ENCODE measurements at regions not wholly inside any gene's neighbourhood (a gene's known extent, or its start where the extent isn't known, plus 50 kb on each side); places are given as distances from the start of the nearest gene placed in this dataset.

DNA sequence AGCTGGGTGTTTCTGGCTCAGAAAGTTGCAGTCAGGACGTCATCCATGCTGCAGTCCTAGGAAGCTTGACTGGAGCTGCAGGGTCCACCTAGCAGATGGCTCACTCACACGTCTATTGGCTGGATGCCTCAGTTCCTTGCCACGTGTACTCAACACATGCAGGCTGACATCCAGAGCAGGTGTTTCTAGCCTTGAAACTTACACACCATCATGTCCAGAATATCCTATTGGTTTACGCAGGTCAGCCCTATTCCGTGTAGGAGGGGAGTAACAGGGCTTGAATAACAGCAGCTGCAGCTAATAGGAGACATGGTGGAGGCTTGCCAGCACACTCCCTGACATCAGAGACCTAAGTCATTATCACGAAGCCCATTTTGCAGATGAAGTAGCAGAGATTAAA, 473.5 kb downstream of the ACTL7B start:
- intact Hi-C loops (cut with micrococcal nuclease), result no loop called here
- no peaks in the 10 kb centered on the region for H3K27me3 Mint-ChIP-seq (ENCODE audit: insufficient read depth)
- no peak for DNase-seq (ENCODE audit: low spot score)
- H3K9me3 Mint-ChIP-seq, result peaks cover 4% of the 10 kb centered on the region
- no peak overlapping the region for H3K4me3 Mint-ChIP-seq
- H3K4me1 Mint-ChIP-seq (ENCODE audit: low read depth), result no peaks in the 10 kb centered on the region
- no peak overlapping the region for H3K27ac Mint-ChIP-seq
- no peaks in the 10 kb centered on the region for H3K36me3 Mint-ChIP-seq (ENCODE audit: low read depth)

- Mint-ChIP-seq H3K27me3 (ENCODE audit: insufficient read depth) (no peaks in the 10 kb centered on the region), H3K4me1 (ENCODE audit: low read depth) (no peaks in the 10 kb centered on the region), H3K9me3 (peaks cover 7% of the 10 kb centered on the region), H3K36me3 (ENCODE audit: low read depth) (no peaks in the 10 kb centered on the region), H3K4me3 (no peak overlapping the region), H3K27ac (no peak overlapping the region)
- DNase-seq (ENCODE audit: low spot score), result no peak
- intact Hi-C loops (cut with micrococcal nuclease), result no loop called here
Measured at GRCh38 chr9:108377881-108378280, 477.9 kb downstream of the ACTL7B start.

- H3K9me3 Mint-ChIP-seq, result peaks cover 10% of the 10 kb centered on the region
- no peaks in the 10 kb centered on the region for H3K36me3 Mint-ChIP-seq (ENCODE audit: low read depth)
- H3K27me3 Mint-ChIP-seq (ENCODE audit: insufficient read depth), result no peaks in the 10 kb centered on the region
- H3K4me1 Mint-ChIP-seq (ENCODE audit: low read depth), result no peaks in the 10 kb centered on the region
- DNase-seq (ENCODE audit: low spot score), result no peak
- no peak overlapping the region for H3K27ac Mint-ChIP-seq
- intact Hi-C loops (cut with micrococcal nuclease), result no loop called here
- no peak overlapping the region for H3K4me3 Mint-ChIP-seq
Measured at GRCh38 chr9:108377382-108377781, 478.4 kb downstream of the ACTL7B start.

GRCh38 chr9:108376140-108376539, 479.6 kb downstream of the ACTL7B start:
- H3K4me3 Mint-ChIP-seq, result no peak overlapping the region
- H3K4me1 Mint-ChIP-seq (ENCODE audit: low read depth), result no peaks in the 10 kb centered on the region
- intact Hi-C loops (cut with micrococcal nuclease), result no loop called here
- no peak for DNase-seq (ENCODE audit: low spot score)
- H3K27ac Mint-ChIP-seq, result no peak overlapping the region
- H3K9me3 Mint-ChIP-seq, result peaks cover 18% of the 10 kb centered on the region
- no peaks in the 10 kb centered on the region for H3K27me3 Mint-ChIP-seq (ENCODE audit: insufficient read depth)
- no peaks in the 10 kb centered on the region for H3K36me3 Mint-ChIP-seq (ENCODE audit: low read depth)

DNA sequence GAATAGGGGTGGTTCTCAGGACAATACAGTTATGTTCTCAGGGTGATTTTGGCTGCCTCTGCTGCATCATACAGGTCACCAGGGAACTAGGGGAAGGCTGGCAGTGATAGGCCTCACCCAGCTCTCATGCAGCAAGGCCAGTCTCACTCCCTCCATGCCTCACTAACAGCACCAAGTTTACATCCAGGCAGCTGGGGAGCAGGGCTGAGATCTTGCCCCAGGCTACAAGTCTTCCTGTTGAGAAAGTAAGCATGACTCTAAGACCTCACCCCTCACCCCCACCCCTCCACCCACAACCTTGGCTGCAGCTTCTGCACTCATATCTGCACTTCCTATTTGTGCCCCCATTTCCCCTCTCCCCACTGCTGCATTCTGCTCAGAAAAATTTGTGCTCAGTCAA, 481.2 kb downstream of the ACTL7B start:
- no peak overlapping the region for H3K4me3 Mint-ChIP-seq
- no peaks in the 10 kb centered on the region for H3K27me3 Mint-ChIP-seq (ENCODE audit: insufficient read depth)
- no peaks in the 10 kb centered on the region for H3K4me1 Mint-ChIP-seq (ENCODE audit: low read depth)
- no peak for DNase-seq (ENCODE audit: low spot score)
- peaks cover 18% of the 10 kb centered on the region for H3K9me3 Mint-ChIP-seq
- H3K36me3 Mint-ChIP-seq (ENCODE audit: low read depth), result no peaks in the 10 kb centered on the region
- intact Hi-C loops (cut with micrococcal nuclease), result no loop called here
- H3K27ac Mint-ChIP-seq, result no peak overlapping the region

- intact Hi-C loops (cut with micrococcal nuclease), result no loop called here
- no peak for DNase-seq (ENCODE audit: low spot score)
- H3K4me1 Mint-ChIP-seq (ENCODE audit: low read depth), result no peaks in the 10 kb centered on the region
- H3K27ac Mint-ChIP-seq, result no peak overlapping the region
- H3K36me3 Mint-ChIP-seq (ENCODE audit: low read depth), result no peaks in the 10 kb centered on the region
- H3K27me3 Mint-ChIP-seq (ENCODE audit: insufficient read depth), result no peaks in the 10 kb centered on the region
- H3K4me3 Mint-ChIP-seq, result no peak overlapping the region
- peaks cover 24% of the 10 kb centered on the region for H3K9me3 Mint-ChIP-seq
Measured at GRCh38 chr9:108367188-108367587, 488.6 kb downstream of the ACTL7B start.

- no peaks in the 10 kb centered on the region for H3K27me3 Mint-ChIP-seq (ENCODE audit: insufficient read depth)
- peaks cover 17% of the 10 kb centered on the region for H3K9me3 Mint-ChIP-seq
- no peaks in the 10 kb centered on the region for H3K36me3 Mint-ChIP-seq (ENCODE audit: low read depth)
- intact Hi-C loops (cut with micrococcal nuclease), result no loop called here
- H3K27ac Mint-ChIP-seq, result no peak overlapping the region
- no peak overlapping the region for H3K4me3 Mint-ChIP-seq
- H3K4me1 Mint-ChIP-seq (ENCODE audit: low read depth), result no peaks in the 10 kb centered on the region
- DNase-seq (ENCODE audit: low spot score), result no peak
Measured at GRCh38 chr9:108363311-108363710, 492.5 kb downstream of the ACTL7B start.

- no peak for DNase-seq (ENCODE audit: low spot score)
- Mint-ChIP-seq H3K27me3 (ENCODE audit: insufficient read depth) (no peaks in the 10 kb centered on the region), H3K4me3 (no peak overlapping the region), H3K36me3 (ENCODE audit: low read depth) (no peaks in the 10 kb centered on the region), H3K27ac (no peak overlapping the region), H3K9me3 (peaks cover 2% of the 10 kb centered on the region), H3K4me1 (ENCODE audit: low read depth) (no peaks in the 10 kb centered on the region)
- intact Hi-C loops (cut with micrococcal nuclease), result no loop called here
Measured at GRCh38 chr9:108360304-108360703, 495.5 kb downstream of the ACTL7B start.

- Mint-ChIP-seq H3K27me3 (ENCODE audit: insufficient read depth) (no peaks in the 10 kb centered on the region), H3K9me3 (peaks cover 3% of the 10 kb centered on the region), H3K36me3 (ENCODE audit: low read depth) (no peaks in the 10 kb centered on the region), H3K4me1 (ENCODE audit: low read depth) (no peaks in the 10 kb centered on the region), H3K27ac (no peak overlapping the region), H3K4me3 (no peak overlapping the region)
- DNase-seq (ENCODE audit: low spot score), result no peak
- intact Hi-C loops (cut with micrococcal nuclease), result no loop called here
Measured at GRCh38 chr9:108356806-108357205, 499.0 kb downstream of the ACTL7B start.

DNA sequence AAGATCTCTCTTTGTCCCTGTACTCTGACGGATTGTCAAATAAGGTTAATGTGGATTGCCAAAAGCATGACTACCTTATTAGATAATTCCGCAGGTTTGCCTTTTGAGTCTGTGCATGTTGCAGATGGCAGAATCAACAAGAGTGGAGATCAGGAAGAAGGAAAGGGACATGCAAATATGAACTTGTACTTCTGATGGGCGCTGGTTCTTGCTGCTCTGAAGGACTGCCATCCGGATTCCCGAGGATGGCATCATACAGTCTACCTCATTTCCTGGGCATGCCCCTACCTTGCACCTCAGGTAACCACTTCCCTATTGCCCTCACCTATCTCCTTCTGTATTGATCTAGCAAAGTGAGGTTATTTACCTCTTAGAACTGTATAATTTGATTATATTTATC, 504.2 kb downstream of the ACTL7B start:
- Mint-ChIP-seq H3K4me1 (ENCODE audit: low read depth) (no peaks in the 10 kb centered on the region), H3K27me3 (ENCODE audit: insufficient read depth) (peaks cover 2% of the 10 kb centered on the region), H3K4me3 (no peak overlapping the region), H3K36me3 (ENCODE audit: low read depth) (no peaks in the 10 kb centered on the region), H3K9me3 (peaks cover 8% of the 10 kb centered on the region), H3K27ac (no peak overlapping the region)
- intact Hi-C loops (cut with micrococcal nuclease), result no loop called here
- DNase-seq (ENCODE audit: low spot score), result no peak

DNA sequence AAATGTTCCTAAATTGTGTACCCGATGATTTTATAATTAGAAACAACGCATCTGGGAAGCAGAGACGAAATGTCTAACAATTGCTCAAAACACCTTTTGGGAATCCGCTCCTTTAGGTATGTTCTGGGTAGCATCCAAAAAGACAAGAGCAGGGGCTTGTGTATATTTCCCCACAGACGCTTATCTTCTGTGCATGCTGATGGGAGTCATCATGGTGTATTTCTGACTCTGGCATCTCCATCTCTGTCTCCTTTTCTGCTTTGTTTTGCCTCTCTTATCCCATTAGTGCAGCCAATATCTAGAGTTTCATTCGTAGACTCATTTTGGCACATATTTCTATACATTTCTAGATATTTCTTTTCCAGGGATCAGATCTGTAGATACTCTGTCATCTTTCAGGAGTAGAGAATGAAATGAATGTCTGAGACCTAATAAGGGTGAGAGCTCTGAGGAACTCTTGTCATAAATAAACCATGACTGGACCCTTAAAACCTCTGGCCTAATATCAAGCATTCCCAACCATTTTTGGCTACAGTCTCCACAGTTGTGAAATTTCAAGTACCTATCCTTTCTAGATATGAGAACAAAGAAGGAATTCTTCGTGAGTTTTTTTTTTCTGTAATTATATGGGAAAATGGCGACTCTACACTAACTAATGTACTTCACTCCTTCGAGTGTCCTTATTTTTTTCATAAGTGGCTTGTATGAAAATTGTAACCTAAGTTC, 508.2 kb downstream of the ACTL7B start:
- H3K4me1 Mint-ChIP-seq (ENCODE audit: low read depth), result no peaks in the 10 kb centered on the region
- no peak for DNase-seq (ENCODE audit: low spot score)
- no peaks in the 10 kb centered on the region for H3K36me3 Mint-ChIP-seq (ENCODE audit: low read depth)
- peaks cover 5% of the 10 kb centered on the region for H3K9me3 Mint-ChIP-seq
- peaks cover 2% of the 10 kb centered on the region for H3K27me3 Mint-ChIP-seq (ENCODE audit: insufficient read depth)
- no peak overlapping the region for H3K27ac Mint-ChIP-seq
- H3K4me3 Mint-ChIP-seq, result no peak overlapping the region
- intact Hi-C loops (cut with micrococcal nuclease), result no loop called here

- H3K27ac Mint-ChIP-seq, result no peak overlapping the region
- H3K4me1 Mint-ChIP-seq (ENCODE audit: low read depth), result no peaks in the 10 kb centered on the region
- intact Hi-C loops (cut with micrococcal nuclease), result no loop called here
- DNase-seq (ENCODE audit: low spot score), result no peak
- H3K4me3 Mint-ChIP-seq, result no peak overlapping the region
- peaks cover 2% of the 10 kb centered on the region for H3K27me3 Mint-ChIP-seq (ENCODE audit: insufficient read depth)
- no peaks in the 10 kb centered on the region for H3K36me3 Mint-ChIP-seq (ENCODE audit: low read depth)
- no peaks in the 10 kb centered on the region for H3K9me3 Mint-ChIP-seq
Measured at GRCh38 chr9:108345826-108346225, 510.0 kb downstream of the ACTL7B start.

DNA sequence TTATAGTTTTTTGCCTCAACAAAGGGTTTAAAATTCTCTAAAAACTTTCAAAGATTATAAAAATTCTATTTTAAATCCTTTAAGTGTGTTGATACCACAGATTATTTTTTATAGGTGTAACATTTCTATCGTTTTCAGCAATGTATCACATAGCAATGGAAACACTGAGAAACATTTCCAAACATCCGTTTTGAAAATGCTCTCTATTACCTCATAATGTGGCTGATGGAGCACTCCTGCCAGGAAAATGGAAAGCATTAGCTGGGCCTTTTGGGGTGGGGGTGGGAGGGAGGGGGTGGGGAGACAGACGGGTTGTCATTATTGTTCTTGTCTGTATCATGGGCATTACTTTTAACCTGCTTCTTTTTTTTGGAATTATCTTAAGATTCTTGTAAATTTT, 516.5 kb downstream of the ACTL7B start:
- intact Hi-C loops (cut with micrococcal nuclease), result no loop called here
- no peaks in the 10 kb centered on the region for H3K9me3 Mint-ChIP-seq
- no peaks in the 10 kb centered on the region for H3K36me3 Mint-ChIP-seq (ENCODE audit: low read depth)
- no peak overlapping the region for H3K4me3 Mint-ChIP-seq
- no peaks in the 10 kb centered on the region for H3K27me3 Mint-ChIP-seq (ENCODE audit: insufficient read depth)
- no peak for DNase-seq (ENCODE audit: low spot score)
- no peak overlapping the region for H3K27ac Mint-ChIP-seq
- no peaks in the 10 kb centered on the region for H3K4me1 Mint-ChIP-seq (ENCODE audit: low read depth)

- Mint-ChIP-seq H3K27ac (no peak overlapping the region), H3K4me3 (no peak overlapping the region), H3K4me1 (ENCODE audit: low read depth) (no peaks in the 10 kb centered on the region), H3K36me3 (ENCODE audit: low read depth) (no peaks in the 10 kb centered on the region), H3K9me3 (no peaks in the 10 kb centered on the region), H3K27me3 (ENCODE audit: insufficient read depth) (no peaks in the 10 kb centered on the region)
- no peak for DNase-seq (ENCODE audit: low spot score)
- intact Hi-C loops (cut with micrococcal nuclease), result no loop called here
Measured at GRCh38 chr9:108336575-108336974, 519.2 kb downstream of the ACTL7B start.

Measured in activated T-helper 1 cell treated with anti-CD3 and anti-CD28 coated beads, Interleukin-12 subunit alpha, Interleukin-12 subunit beta, Interleukin-2, Interleukin-4 antibody, amounts not matched to agents 30 ng/mL and 10 ng/mL and 1 ng/mL, durations not matched to agents 14 hours and 24 hours and 36 hours (primary cell).